ENCODE measurements at regions not wholly inside any gene's neighbourhood (a gene's known extent, or its start where the extent isn't known, plus 50 kb on each side); places are given as distances from the start of the nearest gene placed in this dataset.

DNA sequence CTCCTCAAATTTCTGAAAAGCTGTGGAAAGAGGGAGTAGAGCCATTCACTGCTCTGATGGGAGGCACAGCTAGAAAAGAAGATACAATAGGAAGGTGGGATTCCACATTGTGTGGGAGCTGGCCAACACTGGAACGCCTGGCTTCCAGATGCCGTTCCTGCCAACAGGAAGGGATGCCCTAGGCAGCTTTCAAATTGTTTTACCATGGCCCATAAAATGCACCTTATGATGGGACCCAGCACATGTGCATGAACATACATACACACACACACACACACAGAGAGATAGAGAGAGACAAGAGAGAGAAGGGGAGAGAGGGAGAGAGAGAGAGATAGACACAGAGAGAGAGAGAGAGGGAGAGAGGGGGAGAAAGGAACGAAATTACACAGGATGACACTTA lies 86.1 kb upstream of the BZW1 start:
- DNase-seq (ENCODE audit: low read depth, low spot score): no peak

DNA sequence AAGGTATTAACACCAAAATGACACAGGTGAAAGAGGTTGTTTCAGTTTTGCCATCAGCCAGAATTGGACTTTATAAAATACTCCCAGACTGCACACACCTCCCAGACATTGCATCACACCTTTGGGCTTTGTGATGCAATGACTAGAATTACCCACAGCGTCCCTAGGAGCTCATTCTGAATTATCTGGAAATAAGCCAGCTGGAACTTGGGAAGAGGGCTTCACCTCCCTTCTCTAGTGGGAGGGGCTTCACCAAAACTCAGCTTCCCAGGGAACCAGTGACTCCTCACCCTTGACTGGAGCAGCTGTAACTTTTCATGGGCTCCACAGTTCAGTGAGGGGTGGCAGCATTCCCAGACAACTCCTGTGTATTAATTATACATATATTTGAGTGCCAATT lies 83.1 kb upstream of the BZW1 start:
- no peak for DNase-seq (ENCODE audit: low read depth, low spot score)

DNA sequence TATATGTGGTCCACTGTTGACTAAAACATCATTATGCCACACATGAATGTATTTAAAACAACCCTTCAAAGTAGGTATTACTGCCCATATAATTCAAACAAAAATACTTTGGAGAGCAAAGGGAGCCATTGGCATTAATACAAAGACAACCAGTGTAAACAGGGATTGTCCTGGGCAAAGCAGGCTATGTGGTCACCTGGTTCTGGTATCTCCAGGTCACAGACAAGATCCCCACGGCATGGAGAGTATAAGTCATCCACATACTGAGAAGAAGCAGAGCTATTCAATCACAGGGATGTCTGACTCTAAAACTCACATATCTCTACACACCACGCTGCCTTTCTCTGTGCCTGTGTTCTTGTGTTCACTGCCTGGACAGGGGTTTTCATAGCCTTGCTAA lies 81.4 kb upstream of the BZW1 start:
- no peak for DNase-seq (ENCODE audit: low read depth, low spot score)

DNA sequence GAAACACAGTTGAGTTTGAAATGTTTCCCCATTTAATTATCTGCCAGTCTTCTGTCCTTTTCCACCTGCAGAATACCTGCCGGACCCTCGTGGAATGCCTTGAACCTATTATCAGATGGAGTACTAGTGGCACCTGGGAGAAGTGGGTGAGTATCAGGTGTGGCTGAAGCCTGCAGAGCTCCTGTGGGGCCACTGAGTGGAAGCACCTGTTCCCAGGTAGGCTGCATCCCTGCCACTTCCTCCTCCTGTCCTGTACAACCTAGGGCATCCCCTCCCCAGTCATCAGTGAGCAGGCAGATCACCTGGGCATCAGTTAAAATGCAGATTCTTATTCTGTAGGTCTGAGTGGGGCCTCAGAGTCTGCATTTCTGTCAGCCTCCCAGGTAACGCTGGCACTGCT lies 80.8 kb upstream of the BZW1 start:
- DNase-seq (ENCODE audit: low read depth, low spot score): no peak

DNA sequence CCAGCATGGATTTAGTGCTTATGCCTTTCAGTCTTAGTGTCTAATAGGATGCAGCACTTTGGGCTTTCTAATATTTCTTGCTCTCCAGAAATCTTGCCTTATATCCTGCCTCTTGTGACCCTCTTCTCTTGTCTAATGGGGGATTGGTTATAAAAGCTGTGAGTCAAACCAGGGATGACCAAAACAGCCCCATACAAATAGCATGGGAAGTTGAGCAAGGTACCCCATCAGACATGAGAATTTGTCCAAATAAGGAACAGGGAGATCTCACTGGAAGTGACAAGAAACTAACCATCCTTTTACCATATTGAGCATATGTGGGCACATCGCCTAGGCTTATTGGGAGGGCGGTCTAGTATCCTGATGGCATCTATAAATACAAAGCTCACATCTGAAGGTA lies 78.8 kb upstream of the BZW1 start:
- DNase-seq (ENCODE audit: low read depth, low spot score): no peak

DNA sequence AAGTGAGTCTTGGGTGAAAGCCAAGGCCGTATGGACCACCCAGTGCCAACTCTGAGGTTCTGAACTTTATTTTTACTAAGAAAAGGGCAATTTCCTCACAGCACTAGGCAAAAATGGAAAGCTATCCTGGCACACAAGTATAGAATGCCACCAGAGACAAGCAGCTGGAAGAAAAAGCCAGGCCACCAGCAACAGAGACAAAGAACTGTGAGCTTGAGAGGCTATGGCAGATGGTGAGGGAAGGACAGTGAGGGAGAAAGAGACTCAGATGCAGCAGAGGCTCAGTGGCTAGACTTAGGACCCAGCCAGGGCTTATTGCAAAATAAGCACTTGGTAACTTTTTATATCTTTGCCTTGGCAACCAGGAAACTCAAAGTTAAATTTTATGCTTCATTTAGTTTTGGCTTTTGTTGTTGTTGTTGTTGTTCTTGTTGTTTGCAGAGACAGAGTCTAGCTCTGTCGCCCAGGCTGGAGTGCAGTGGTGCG lies 78.0 kb upstream of the BZW1 start:
- DNase-seq (ENCODE audit: low read depth, low spot score): no peak

DNA sequence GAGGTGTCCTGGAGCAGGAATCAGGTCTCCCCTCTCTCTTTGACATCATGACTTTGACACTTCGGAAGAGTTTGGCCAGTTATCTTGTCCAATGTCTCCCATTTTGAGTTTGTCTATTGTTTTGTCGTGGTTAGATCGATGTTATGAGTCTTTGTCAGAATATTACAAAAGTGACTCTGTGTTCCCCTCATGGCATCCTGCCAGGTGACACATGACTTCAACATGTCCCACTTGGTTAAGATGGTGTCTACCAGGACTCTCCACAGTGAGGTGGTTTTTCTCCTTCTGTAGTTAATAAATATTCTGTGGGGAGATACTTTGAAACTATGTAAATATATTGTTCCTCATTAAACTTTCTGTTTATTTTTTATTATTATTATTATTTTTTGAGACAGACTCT lies 76.6 kb upstream of the BZW1 start:
- DNase-seq (ENCODE audit: low read depth, low spot score): no peak

DNA sequence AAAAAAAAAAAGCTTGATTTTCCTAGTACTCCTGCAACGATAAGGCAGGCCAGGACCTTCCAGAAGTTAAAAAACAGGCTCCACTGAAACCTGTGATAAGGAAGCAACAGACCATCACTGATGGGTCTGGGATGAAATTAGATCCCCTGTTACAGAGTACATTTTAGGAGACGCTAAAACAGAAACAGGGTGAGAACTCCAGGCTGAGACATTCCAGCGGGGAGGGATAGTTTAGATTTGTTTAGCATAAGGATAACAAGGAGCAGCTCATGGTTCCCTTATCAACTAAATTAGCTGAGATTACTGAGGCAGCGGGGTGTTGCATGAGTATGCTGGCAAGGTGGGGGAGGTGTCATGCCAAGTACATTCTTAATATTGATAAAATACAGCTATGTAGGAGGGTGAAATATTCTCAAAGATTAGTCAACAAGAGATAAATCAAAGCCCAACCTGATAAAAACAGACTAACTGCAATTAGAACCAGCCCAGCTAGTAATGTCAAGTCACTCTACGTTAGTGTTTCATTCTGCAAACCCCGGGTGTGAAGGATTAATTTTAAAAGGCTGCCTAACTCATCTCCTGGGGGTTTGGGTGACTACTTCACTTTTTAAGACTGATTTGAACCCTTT lies 75.0 kb upstream of the BZW1 start:
- DNase-seq (ENCODE audit: low read depth, low spot score): no peak

DNA sequence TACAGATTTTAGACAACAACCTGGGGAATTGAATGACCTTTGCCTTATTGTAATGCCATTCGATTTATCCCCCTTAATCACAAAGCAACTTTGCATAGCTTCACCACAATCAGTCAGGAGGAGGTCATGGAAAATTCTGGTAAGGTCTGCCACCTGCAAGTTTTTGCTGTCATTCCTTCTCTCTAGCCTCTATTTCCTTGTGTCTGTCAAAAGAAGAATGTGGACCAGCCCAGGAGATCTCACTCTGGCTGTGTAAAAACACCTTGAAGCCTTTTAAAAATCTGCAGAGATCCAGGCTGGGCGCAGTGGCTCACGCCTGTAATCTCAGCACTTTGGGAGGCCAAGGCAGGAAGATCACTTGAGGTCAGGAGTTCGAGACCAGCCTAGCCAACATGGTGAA lies 74.1 kb upstream of the BZW1 start:
- DNase-seq (ENCODE audit: low read depth, low spot score): no peak

DNA sequence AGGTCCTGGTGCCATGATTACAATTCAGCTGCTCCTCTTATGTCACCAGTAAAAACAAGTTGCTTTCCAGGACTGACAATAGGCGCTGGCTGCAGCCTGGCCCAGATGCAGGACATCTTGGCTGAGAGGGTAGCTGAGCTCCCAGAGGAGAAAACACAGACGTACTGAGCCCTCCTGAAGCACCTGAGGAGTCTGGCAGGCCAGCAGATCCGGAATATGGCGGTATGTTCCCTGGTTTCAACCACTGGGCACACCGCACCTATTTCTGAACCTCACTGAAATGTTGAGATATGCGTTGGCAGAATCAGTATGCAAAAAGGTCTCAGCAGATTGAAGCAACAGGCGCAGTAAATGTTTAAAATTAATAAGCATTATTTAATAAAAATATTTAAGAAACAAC lies 73.1 kb upstream of the BZW1 start:
- no peak for DNase-seq (ENCODE audit: low read depth, low spot score)

DNA sequence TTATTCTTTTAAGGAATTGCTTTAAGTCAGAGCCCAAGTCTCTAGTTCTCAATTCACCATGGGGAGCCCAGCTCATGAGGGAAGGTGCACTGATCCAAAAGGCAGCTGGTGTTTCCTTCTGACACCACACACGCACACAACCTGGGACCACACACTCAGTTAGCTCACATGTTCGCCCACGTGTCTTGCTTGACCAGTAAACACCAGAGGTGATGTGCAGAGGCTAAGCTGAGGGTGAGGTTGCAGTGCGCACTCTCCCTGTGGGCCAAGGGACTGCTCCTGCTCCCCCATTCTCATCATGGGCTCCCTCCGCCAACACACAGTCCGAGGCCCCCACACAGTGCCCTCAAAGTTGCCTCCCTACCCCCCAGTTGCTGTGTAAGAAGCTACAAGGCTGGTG lies 70.8 kb upstream of the BZW1 start:
- no peak for DNase-seq (ENCODE audit: low read depth, low spot score)

DNA sequence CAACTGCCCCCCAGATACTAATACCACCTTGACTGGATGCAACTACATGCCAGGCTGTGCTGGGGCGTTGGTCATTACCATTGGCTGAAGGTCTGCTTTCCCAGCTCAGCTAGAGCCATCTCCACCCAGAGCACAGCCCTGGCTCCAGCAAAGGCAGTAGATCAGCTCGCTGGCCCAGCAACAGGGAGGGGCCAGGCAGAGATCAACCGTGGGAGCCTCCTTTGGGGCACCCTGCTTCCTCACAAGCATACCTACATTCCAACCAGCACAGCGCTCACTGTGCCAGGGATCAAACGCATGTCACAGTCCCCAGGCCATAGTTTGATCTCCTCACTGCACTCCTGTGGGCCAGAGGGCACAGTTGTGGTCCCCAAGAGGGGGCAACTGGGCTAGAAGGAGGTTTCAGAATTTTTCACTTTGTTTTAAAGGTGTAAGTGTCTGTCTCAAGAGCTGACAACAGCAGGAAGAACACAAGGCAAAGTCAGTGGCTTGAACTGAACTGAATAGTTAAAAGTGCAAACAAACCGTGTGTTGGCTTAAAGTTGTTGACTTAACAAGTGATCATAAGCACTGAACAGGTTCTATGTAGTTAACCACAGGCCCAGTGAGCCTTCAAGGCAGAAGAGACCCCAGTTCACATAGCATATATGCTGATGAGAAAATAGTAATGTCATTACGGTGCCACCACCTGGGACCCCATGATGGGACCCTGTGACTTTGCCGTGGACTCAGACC lies 70.1 kb upstream of the BZW1 start:
- DNase-seq (ENCODE audit: low read depth, low spot score): no peak

DNA sequence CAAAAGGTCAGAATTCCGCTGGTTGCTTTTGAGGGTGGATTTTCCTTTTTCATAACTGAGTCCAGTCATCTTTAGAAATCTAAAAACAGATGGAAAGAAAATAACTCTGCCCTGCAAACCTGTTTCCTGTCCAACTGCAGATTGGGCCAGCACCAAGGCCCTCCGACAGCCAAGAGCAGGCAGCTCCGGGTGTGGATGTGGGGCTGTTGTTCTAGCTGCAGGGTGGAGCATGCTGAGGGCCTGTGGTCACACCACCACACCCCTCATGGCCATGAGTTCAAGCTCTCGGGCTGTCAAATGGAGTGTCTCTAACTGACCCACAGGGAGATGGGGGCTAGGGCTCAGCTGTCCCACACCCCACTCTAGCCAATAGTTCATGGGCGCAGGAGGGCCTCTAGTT lies 69.3 kb upstream of the BZW1 start:
- no peak for DNase-seq (ENCODE audit: low read depth, low spot score)

DNA sequence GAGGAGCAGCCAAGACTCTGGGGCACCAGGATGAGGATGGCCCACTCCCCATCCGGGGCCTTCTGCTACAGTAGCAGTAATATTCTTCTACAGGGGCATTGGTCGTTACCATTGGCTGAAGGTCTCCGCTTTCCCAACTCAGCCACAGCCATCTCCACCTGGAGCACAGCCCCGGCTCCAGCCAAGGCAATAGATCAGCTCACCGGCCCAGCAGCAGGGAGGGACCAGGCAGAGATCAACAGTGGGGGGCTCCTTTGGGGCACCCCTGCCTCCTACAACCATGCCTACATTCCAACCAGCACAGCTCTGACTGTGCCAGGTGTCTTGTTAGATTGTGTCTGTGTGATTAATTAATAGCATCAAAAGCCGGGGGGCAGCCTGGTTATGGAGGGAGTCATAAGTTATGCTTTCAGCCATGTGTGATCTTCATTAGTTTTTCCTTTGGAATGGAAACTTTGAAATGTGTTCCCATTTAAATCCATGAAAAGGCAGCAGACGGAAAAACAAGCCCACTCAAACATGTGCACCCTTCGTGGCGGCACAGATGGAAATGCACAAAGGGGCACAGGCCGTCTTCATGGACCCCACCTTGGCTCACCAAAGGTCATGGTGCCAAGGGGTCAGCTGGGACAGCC lies 68.6 kb upstream of the BZW1 start:
- no peak for DNase-seq (ENCODE audit: low read depth, low spot score)

DNA sequence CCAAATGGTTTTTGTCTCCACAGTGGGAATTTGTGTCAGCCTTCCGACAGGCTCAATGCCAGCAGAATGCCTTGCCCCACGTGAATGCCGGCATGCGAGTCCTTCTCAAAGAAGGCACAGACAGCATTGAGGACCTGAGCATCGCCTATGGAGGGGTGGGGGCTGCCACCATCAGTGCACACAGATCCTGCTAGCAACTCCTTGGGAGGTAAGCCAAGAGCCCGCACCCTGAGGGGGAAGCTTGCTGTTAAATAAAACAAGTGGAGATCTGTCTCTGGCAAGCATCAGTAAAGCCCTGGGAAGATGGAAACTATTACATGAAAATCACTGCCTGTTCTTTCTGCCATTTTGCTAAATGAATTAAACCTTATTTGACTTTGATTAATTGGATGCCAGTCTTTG lies 67.5 kb upstream of the BZW1 start:
- DNase-seq (ENCODE audit: low read depth, low spot score): no peak

DNA sequence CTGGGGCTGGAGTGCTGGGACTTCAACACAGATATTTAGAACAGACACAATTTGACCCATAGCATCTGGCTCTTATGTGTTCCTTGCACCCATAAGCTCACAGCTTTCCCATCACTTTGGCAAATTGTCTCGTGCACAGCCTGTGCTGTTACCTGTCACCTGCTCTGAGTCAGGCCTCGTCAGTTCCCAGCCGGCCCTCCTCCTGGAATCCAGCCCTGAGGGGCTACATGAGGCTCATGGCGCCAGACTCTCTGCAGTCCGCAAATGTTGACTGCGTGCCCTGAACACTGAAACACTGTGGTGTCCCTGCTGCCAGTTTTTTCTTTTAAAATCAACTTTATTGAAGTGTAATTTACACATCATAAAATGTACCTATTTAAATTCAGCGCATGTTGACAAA lies 65.4 kb upstream of the BZW1 start:
- no peak for DNase-seq (ENCODE audit: low read depth, low spot score)

DNA sequence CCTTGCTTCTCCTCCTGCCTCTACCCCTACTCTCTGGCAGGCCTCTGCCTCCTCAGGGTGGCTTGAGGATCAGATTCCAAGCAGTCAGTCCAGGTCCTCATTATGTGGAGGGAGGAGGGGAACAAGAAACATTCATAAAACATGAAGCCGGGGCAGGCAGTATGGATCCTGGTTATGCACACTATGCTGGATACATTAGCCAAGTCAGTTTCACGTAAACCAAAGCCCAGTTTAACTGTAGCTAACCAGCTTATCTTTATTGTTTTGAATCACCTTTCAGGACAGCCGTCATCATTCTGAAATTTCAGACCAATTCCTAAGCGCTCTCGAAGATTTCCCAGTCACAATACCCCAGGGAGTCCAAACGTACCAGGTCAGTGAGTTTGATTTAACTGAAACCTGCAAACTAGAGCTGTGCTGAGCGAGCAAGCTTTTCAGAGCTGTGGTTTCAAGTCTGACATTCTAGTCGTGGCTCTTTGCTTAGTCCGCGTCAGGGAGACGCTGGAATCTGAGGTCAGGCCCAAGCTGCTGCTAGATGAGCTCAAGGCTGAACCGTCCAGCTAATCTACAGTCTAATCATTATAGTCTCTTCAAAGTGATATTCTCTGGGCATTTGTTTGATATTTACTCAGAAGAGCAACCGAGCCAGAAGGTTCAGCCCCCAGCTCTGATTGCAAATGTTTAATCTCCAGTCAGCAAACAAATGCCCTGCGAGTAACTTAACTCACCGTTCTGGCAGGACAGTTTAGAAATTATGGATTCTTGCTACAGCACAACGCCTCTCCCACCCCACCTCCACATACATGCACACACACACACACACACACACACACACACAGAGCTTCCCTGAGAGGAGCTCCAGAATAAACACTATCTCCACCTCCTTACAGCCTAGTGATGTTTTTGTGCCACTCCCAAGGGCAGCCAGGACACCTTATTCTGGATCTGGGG lies 63.8 kb upstream of the BZW1 start:
- peak; percentile 94 for DNase-seq (ENCODE audit: low read depth, low spot score)

DNA sequence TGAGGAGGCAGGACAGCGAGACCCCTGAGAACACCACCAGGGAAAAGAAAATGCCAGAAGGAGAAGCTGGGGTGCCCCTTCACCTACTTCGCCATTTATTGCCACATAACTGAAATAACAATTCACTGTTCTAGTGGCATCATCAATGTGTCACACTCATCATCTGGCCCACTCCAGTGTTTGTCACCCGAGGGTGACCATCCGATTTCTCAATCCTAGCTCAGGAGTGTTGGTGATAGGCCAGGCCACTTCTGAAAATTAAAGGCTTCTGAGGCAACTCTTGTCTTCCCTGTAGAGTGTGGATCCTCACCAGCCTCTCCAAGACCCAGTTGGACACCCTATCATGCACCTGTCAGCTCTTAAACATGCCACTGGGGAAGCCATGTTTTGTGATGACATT lies 62.9 kb upstream of the BZW1 start:
- DNase-seq (ENCODE audit: low read depth, low spot score): no peak

DNA sequence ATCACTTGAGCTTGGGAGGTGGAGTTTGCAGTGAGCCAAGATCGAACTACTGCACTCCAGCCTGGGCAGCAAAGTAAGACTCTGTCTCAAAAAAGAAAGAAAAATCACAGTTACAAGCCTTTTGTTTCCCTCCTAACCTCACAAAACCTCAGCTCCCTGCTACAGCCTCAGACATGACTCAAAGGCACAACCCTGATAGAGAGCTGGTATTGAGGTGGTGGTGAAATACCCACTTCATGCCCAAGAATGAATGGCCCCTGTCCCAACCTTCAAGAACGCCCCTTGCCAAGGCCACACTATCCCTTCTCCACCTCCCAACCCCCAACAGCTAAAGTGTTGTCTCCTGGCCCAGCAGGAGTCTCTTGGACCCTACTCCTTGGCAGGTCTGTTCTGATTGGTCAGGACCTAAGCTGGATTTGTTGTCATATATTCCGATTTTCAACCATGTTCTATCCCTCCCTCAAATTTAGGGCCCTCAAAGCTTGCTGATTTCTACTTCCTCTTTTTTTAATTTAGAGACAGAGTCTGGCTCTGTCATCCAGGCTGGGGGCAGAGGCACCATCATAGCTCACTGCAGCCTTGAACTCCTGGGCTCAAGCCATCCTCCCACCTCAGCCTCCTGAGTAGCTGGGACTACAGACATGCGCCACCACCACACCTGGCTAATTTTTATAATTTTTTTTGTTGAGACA lies 61.9 kb upstream of the BZW1 start:
- no peak for DNase-seq (ENCODE audit: low read depth, low spot score)

DNA sequence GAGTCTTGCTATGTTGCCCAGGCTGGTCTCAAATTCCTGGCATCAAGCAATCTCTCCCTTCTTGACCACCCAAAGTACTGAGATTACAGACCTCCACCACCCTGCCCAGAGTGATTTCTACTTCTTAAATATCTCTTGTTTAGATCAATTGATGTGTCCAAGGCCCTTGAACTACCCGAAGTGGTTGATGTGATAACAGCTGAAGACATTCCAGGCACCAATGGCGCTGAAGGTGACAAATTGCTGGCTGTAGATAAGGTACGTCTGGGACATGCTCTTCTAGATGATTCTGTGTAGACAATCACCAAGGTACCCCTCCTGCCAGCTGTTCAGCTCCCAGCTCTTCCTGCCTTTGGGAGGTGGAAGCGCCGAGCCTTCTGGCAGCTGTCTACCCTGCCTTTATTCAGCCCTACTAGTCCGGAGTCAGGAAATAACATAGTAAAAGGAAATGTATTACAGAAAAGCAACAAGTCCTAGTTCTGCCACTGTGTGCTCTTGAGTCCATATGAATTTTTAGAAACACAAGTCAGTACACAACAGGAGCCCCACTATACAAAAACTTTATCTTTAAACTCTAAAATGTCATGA lies 61.3 kb upstream of the BZW1 start:
- no peak for DNase-seq (ENCODE audit: low read depth, low spot score)

DNA sequence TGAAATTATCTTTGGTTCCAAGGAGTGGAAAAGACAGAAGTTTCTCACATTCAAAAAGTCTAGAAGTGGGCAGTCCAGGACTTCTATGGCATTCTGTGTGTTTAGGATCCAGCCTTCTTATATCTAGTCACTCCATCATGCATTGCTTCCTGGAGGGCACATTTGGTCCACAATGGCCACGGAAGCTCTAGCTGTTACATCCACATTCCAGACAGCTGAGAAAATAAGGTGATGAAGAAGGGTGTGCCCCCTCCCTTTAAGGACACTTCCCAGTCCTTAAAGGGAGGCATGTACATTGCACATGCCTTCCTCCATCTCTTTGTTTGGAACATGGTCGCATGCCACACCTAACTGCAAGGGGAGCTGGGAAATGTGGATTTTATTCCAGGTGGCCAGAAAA lies 59.9 kb upstream of the BZW1 start:
- DNase-seq (ENCODE audit: low read depth, low spot score): no peak
